22Rv1 (cell line): ENCODE measurements at regions not wholly inside any gene's neighbourhood (a gene's known extent, or its start where the extent isn't known, plus 50 kb on each side); places are given as distances from the start of the nearest gene placed in this dataset.

Experiments used
- ZFX ChIP-seq: fragments of 450-650 bp; IDR thresholded peaks from 2 replicates; pipeline ENCODE4 v1.6.1; 2017; ENCODE audit warnings: antibody characterized with exemption, borderline replicate concordance
- TF ChIP-seq, protein P1 (sequence below): fragments of 450-650 bp; IDR thresholded peaks from 2 replicates; pipeline ENCODE4 v1.5.1; 2017; ENCODE audit warnings: mild to moderate bottlenecking

DNA sequence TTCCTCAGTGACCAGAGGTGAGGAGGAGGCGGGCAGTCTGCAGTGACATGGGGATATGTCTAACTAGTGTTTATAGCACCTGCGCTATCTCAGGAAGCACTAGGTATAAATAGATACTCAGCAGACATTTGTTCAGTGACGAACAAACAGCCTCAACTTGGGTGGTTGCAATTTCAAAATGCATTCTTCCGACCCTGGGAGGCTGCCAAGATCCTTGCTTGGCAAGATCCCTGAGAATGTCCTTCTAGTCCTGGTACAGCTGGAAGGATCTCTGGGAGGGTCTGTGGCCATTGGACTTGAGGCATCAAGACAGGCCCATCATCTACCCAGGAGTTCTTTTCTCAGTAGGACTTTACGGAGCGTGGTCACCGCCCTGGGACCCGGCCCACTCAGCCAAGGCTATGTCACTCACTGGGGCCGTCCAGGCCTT, 299.5 kb downstream of the ZNF536 start:
- TF ChIP-seq, protein P1, sequence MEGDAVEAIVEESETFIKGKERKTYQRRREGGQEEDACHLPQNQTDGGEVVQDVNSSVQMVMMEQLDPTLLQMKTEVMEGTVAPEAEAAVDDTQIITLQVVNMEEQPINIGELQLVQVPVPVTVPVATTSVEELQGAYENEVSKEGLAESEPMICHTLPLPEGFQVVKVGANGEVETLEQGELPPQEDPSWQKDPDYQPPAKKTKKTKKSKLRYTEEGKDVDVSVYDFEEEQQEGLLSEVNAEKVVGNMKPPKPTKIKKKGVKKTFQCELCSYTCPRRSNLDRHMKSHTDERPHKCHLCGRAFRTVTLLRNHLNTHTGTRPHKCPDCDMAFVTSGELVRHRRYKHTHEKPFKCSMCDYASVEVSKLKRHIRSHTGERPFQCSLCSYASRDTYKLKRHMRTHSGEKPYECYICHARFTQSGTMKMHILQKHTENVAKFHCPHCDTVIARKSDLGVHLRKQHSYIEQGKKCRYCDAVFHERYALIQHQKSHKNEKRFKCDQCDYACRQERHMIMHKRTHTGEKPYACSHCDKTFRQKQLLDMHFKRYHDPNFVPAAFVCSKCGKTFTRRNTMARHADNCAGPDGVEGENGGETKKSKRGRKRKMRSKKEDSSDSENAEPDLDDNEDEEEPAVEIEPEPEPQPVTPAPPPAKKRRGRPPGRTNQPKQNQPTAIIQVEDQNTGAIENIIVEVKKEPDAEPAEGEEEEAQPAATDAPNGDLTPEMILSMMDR: no peak
- no peak for TF ChIP-seq ZFX
